Activated T-cell treated with anti-CD3 and anti-CD28 coated beads for 1 hour (primary cell): ENCODE measurements at regions not wholly inside any gene's neighbourhood (a gene's known extent, or its start where the extent isn't known, plus 50 kb on each side); places are given as distances from the start of the nearest gene placed in this dataset.
A peak's percentile ranks its signal among the peaks of the same experiment; 100 is the strongest.
"Not testable (repeated sequence)": the region's sequence is repeated elsewhere in the genome, so short reads cannot be mapped to it uniquely, and the experiment has no call there.

Source experiments
- DNase-seq: peaks from one replicate; pipeline ENCODE4 v3.0.0-alpha.2; 2020; ENCODE audit warnings: low read depth

GRCh38 chr7:92915348-92915747 lies 79.0 kb upstream of the CDK6 start:
- DNase-seq: no peak

GRCh38 chr7:92914645-92915044 lies 78.3 kb upstream of the CDK6 start:
- DNase-seq: no peak

- DNase-seq: no peak
These were observed 77.5 kb upstream of the CDK6 start for GRCh38 chr7:92913849-92914248.

- DNase-seq: no peak
These were observed 74.6 kb upstream of the CDK6 start for GRCh38 chr7:92910976-92911375.

- no peak for DNase-seq
These were observed 73.5 kb upstream of the CDK6 start for GRCh38 chr7:92909686-92910475.

GRCh38 chr7:92904244-92905131 lies 68.1 kb upstream of the CDK6 start:
- DNase-seq: peak; percentile 62

GRCh38 chr7:92898798-92899197 lies 62.4 kb upstream of the CDK6 start:
- DNase-seq: no peak

GRCh38 chr7:92894857-92895256 lies 58.5 kb upstream of the CDK6 start:
- not testable (repeated sequence) for DNase-seq

GRCh38 chr7:92889081-92889480 lies 52.7 kb upstream of the CDK6 start:
- no peak for DNase-seq
